ENCODE measurements at regions not wholly inside any gene's neighbourhood (a gene's known extent, or its start where the extent isn't known, plus 50 kb on each side); places are given as distances from the start of the nearest gene placed in this dataset.

DNA sequence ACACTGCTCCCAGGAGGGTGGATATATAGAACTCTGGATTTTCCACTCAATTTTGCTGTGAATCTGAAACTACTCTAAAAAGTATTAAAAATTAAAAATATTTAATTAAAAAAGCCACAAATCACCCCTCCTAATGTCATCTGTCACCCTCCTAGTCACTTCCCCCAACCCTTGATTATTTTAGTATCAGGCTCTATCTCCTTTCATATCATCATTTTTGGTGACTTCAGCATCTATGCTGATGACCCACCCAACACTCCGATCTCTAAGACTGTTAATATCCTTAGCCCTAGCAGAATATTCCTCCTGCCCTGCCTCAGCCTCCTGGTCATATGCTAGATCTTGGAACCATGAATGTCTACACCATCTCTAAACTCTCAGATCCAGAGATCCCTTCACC is 128.3 kb upstream of the SLC1A4 start:
- H3K27me3 ChIP-seq (ENCODE audit: insufficient read depth, low read depth, severe bottlenecking), result no peaks in the 10 kb centered on the region
- peaks cover 5% of the 10 kb centered on the region for H3K9me3 ChIP-seq (ENCODE audit: severe bottlenecking)
- no peaks in the 10 kb centered on the region for H3K36me3 ChIP-seq
- no peak for DNase-seq
- no peak overlapping the region for H3K27ac ChIP-seq
- no peak overlapping the region for H3K4me3 ChIP-seq (ENCODE audit: low read depth, low read length)
- TF ChIP-seq, protein P1, sequence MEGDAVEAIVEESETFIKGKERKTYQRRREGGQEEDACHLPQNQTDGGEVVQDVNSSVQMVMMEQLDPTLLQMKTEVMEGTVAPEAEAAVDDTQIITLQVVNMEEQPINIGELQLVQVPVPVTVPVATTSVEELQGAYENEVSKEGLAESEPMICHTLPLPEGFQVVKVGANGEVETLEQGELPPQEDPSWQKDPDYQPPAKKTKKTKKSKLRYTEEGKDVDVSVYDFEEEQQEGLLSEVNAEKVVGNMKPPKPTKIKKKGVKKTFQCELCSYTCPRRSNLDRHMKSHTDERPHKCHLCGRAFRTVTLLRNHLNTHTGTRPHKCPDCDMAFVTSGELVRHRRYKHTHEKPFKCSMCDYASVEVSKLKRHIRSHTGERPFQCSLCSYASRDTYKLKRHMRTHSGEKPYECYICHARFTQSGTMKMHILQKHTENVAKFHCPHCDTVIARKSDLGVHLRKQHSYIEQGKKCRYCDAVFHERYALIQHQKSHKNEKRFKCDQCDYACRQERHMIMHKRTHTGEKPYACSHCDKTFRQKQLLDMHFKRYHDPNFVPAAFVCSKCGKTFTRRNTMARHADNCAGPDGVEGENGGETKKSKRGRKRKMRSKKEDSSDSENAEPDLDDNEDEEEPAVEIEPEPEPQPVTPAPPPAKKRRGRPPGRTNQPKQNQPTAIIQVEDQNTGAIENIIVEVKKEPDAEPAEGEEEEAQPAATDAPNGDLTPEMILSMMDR (IDR thresholded peaks at IDR 0.05; ENCODE audit: low read depth, low read length), result no peak

DNA sequence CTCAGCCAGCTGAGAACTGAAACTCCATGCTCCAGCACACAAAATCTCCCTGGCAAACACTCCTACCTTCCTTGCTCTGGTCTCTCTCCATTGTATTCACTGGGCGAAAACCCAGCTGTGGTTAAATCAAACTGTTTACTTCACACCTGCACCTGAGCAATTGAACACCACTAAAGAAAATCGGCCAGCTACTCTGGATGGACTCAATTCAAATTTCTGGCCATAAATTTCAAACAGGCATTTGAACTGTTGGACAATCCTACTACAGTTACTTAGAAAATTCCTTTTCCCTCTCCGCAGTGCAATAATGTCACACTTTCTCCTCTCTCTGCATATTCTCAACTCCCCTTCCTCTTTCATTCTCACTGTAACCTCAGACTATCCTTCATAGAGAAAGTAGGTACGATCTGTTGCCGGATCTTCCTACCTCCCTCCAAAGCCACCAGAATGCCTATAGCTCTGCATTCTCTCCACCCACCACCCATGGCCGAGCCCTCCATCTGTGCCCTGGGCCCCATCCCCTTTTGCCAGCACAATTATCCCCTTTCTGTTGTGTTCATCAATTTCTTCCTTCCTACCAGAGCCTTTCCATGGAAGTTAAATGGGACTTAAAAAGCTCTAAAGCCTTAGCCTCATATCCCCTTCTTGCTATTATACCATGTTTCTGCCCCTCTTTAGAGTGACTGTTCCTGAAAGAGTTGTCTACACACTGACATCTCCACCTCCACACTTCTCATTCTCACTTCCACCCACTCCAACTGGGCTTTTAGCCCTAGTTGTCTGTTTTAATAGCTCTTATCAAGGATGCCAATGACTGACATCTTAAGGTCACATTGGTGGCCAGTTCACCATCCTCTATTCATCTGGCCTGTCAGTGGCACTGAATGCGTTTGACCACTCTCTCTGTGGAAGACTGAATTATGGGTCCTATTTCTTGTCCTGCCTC is 127.5 kb upstream of the SLC1A4 start:
- Histone ChIP-seq H3K27me3 (ENCODE audit: insufficient read depth, low read depth, severe bottlenecking) (no peaks in the 10 kb centered on the region), H3K27ac (no peak overlapping the region), H3K4me3 (ENCODE audit: low read depth, low read length) (no peak overlapping the region), H3K9me3 (ENCODE audit: severe bottlenecking) (peaks cover 5% of the 10 kb centered on the region), H3K36me3 (no peaks in the 10 kb centered on the region)
- TF ChIP-seq, protein P1 (IDR thresholded peaks at IDR 0.05; ENCODE audit: low read depth, low read length), result no peak
- DNase-seq, result no peak

DNA sequence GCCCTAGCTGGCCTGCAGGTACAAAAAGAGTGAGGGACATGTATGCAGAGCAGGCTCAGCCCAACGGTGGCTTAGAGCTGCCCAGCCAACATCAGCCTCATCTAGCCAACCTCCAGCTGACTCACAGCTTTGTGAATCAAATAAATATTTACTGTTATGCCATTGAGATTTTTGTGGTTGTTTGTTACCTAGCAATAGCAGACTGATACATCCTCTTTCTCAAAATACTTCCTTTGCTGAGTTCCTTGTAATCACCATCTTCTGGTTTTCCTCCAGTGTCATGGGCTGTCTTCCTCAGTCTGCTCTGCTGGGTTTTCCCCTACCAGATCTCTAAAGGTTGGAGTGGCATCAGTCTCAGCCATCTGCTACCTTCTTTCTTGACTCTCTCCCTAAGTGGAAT is 126.6 kb upstream of the SLC1A4 start:
- no peak overlapping the region for H3K4me3 ChIP-seq (ENCODE audit: low read depth, low read length)
- H3K36me3 ChIP-seq, result no peaks in the 10 kb centered on the region
- DNase-seq, result no peak
- no peak overlapping the region for H3K27ac ChIP-seq
- TF ChIP-seq, protein P1 (IDR thresholded peaks at IDR 0.05; ENCODE audit: low read depth, low read length), result no peak
- H3K27me3 ChIP-seq (ENCODE audit: insufficient read depth, low read depth, severe bottlenecking), result no peaks in the 10 kb centered on the region
- H3K9me3 ChIP-seq (ENCODE audit: severe bottlenecking), result peaks cover 5% of the 10 kb centered on the region

GRCh38 chr2:64863097-64863820 is 125.9 kb upstream of the SLC1A4 start:
- Histone ChIP-seq H3K36me3 (no peaks in the 10 kb centered on the region), H3K9me3 (ENCODE audit: severe bottlenecking) (peaks cover 5% of the 10 kb centered on the region), H3K27ac (no peak overlapping the region), H3K27me3 (ENCODE audit: insufficient read depth, low read depth, severe bottlenecking) (no peaks in the 10 kb centered on the region), H3K4me3 (ENCODE audit: low read depth, low read length) (no peak overlapping the region)
- DNase-seq, result no peak
- TF ChIP-seq, protein P1 (IDR thresholded peaks at IDR 0.05; ENCODE audit: low read depth, low read length), result no peak

DNA sequence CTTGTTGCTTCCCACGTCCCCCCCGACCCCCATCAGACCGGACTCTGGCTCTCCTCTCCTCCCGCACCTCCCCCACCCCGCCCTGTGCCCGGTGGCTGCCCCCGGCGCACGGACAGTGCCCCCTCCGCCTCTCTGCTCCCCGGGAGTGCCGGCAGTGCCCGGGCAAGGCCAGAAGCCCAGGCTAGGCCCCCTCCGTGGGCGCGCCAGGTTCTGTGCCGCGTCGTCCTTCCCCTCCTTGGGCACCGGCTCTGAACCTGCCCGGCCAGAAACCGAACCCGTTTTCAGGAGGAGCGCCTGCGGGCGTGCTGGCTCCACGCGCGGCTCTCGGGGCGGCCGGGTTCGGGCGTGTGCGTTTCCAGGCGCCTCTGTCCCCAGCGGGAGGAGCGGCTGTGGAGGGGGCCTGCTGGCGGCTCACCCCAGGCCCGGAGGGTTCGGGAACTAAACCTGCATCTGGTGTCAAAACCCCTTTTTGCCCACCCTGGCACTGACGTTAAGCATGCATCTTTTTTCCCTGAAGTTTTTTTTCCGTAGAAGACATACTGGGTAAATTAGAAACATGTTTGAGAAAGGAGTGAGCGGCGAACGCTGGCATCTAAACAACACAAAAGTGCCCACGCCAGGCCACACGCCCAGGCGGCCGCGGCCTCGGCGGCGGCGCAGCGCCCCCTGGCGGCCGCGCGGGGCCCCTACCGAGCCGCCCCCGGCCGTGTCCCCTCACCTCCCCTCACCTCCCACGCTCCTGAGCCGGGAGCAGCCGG is 123.9 kb upstream of the SLC1A4 start:
- H3K4me3 ChIP-seq (ENCODE audit: low read depth, low read length), result peak overlapping the region; percentile 87
- peak; percentile 60 for DNase-seq
- peaks cover 5% of the 10 kb centered on the region for H3K9me3 ChIP-seq (ENCODE audit: severe bottlenecking)
- no peaks in the 10 kb centered on the region for H3K27me3 ChIP-seq (ENCODE audit: insufficient read depth, low read depth, severe bottlenecking)
- TF ChIP-seq, protein P1 (IDR thresholded peaks at IDR 0.05; ENCODE audit: low read depth, low read length), result peak; percentile 52
- H3K36me3 ChIP-seq, result no peaks in the 10 kb centered on the region
- H3K27ac ChIP-seq, result peak overlapping the region; percentile 83

All from WERI-Rb-1 (cell line).